Liver (tissue), 8 donors: ENCODE measurements at regions not wholly inside any gene's neighbourhood (a gene's known extent, or its start where the extent isn't known, plus 50 kb on each side); places are given as distances from the start of the nearest gene placed in this dataset.

ENCODE experiments used
- DNase-seq: peaks from one replicate; pipeline ENCODE4 v3.0.0-alpha.2; 2017; ENCODE audit warnings: low spot score
- H3K27ac ChIP-seq, 2 donors: one replicate each; pipeline ENCODE4 v1.7.0; 2013; ENCODE audit warnings: inconsistent platforms in 2 of 2, low read length in 2 of 2, control low read depth in 1 of 2, low read depth in 1 of 2, mild to moderate bottlenecking in 1 of 2
- H3K27me3 ChIP-seq, 4 donors: one replicate each; pipeline versions ENCODE4 v1.6.1 to v1.7.0; 2013; ENCODE audit warnings: low read length in 3 of 4, inconsistent platforms in 1 of 4, mild to moderate bottlenecking in 1 of 4, moderate library complexity in 1 of 4; ENCODE audit not compliant: control insufficient read depth in 4 of 4, insufficient read depth in 4 of 4
- H3K36me3 ChIP-seq, 4 donors: one replicate each; pipeline versions ENCODE4 v1.6.1 to v1.7.0; 2013; ENCODE audit warnings: low read length in 3 of 4, mild to moderate bottlenecking in 3 of 4, low read depth in 1 of 4, moderate library complexity in 1 of 4; ENCODE audit not compliant: control insufficient read depth in 4 of 4, insufficient read depth in 3 of 4
- H3K4me1 ChIP-seq, 4 donors: one replicate each; pipeline versions ENCODE4 v1.6.1 to v1.7.0; 2013; ENCODE audit warnings: low read length in 3 of 4, mild to moderate bottlenecking in 3 of 4, moderate library complexity in 1 of 4; ENCODE audit not compliant: control insufficient read depth in 4 of 4, insufficient read depth in 4 of 4
- H3K4me3 ChIP-seq, 3 donors: one replicate each; pipeline versions ENCODE4 v1.6.1 to v1.7.0; 2013; ENCODE audit warnings: low read length in 3 of 3, control low read depth in 1 of 3, low read depth in 1 of 3, mild to moderate bottlenecking in 1 of 3
- H3K9ac ChIP-seq, 2 donors: one replicate each; pipeline ENCODE4 v1.7.0; 2013; ENCODE audit warnings: low read length in 2 of 2, mild to moderate bottlenecking in 2 of 2, moderate library complexity in 2 of 2, control low read depth in 1 of 2, low read depth in 1 of 2
- H3K9me3 ChIP-seq, 4 donors: one replicate each; pipeline versions ENCODE4 v1.6.1 to v1.7.0; 2013; ENCODE audit warnings: low read length in 3 of 4; ENCODE audit not compliant: control insufficient read depth in 4 of 4
- ATF3 ChIP-seq: IDR thresholded peaks from 2 replicates; pipeline ENCODE4 v1.6.1; 2016; ENCODE audit warnings: antibody characterized with exemption
- CTCF ChIP-seq: fragments of 150-350 bp; IDR thresholded peaks from 2 replicates; pipeline ENCODE4 v1.5.1; 2017; ENCODE audit warnings: improper control_type of control experiment, low read depth, low read length; ENCODE audit not compliant: missing input control
- EGR1 ChIP-seq, 2 donors: IDR thresholded peaks; 2 replicates each; pipeline ENCODE4 v1.6.1; 2016 to 2018; ENCODE audit warnings: antibody characterized with exemption in 2 of 2, low read depth in 2 of 2
- FOXA1 ChIP-seq: IDR thresholded peaks from 2 replicates; pipeline ENCODE4 v1.6.1; 2016; ENCODE audit warnings: antibody characterized with exemption
- FOXA2 ChIP-seq: IDR thresholded peaks from 2 replicates; pipeline ENCODE4 v1.6.1; 2016; ENCODE audit warnings: antibody characterized with exemption
- GABPA ChIP-seq, 2 donors: IDR thresholded peaks in 1 of 2; conservative IDR thresholded peaks in 1 of 2; 2 replicates each; pipeline ENCODE4 v1.6.1; 2016; ENCODE audit warnings: antibody characterized with exemption in 2 of 2, mild to moderate bottlenecking in 1 of 2, moderate library complexity in 1 of 2
- HNF4A ChIP-seq, 2 donors: conservative IDR thresholded peaks; 2 replicates each; pipeline ENCODE4 v1.6.1; 2016; ENCODE audit warnings: antibody characterized with exemption in 2 of 2, mild to moderate bottlenecking in 2 of 2
- HNF4G ChIP-seq: IDR thresholded peaks from 2 replicates; pipeline ENCODE4 v1.6.1; 2016; ENCODE audit warnings: antibody characterized with exemption
- JUND ChIP-seq, 2 donors: IDR thresholded peaks; 2 replicates each; pipeline ENCODE4 v1.6.1; 2016; ENCODE audit warnings: antibody characterized with exemption in 2 of 2
- MAX ChIP-seq: IDR thresholded peaks from 2 replicates; pipeline ENCODE4 v1.6.1; 2016; ENCODE audit warnings: antibody characterized with exemption
- NR2F2 ChIP-seq: IDR thresholded peaks from 2 replicates; pipeline ENCODE4 v1.6.1; 2016; ENCODE audit warnings: antibody characterized with exemption
- RAD21 ChIP-seq, 2 donors: IDR thresholded peaks; 2 replicates each; pipeline ENCODE4 v1.6.1; 2016; ENCODE audit warnings: antibody characterized with exemption in 2 of 2, mild to moderate bottlenecking in 2 of 2
- RXRA ChIP-seq, 2 donors: IDR thresholded peaks; 2 replicates each; pipeline ENCODE4 v1.6.1; 2017 to 2018; ENCODE audit warnings: antibody characterized with exemption in 2 of 2, mild to moderate bottlenecking in 1 of 2
- SP1 ChIP-seq: IDR thresholded peaks from 2 replicates; pipeline ENCODE4 v1.6.1; 2018; ENCODE audit warnings: antibody characterized with exemption, mild to moderate bottlenecking
- TAF1 ChIP-seq: conservative IDR thresholded peaks from 2 replicates; pipeline ENCODE4 v1.6.1; 2016; ENCODE audit warnings: antibody characterized with exemption, mild to moderate bottlenecking
- YY1 ChIP-seq: IDR thresholded peaks from 2 replicates; pipeline ENCODE4 v1.6.1; 2016; ENCODE audit warnings: antibody characterized with exemption, mild to moderate bottlenecking
- WGBS: extraction: QIAGEN DNeasy Blood & Tissue Kit; methylation state at CpG from one replicate; pipeline ENCODE4 v1.1.7; 2013; 5-methylcytosine and 5-hydroxymethylcytosine counted together
- TF ChIP-seq, protein P1 (sequence below): IDR thresholded peaks from 2 replicates; pipeline ENCODE4 v1.6.1; 2016; ENCODE audit warnings: antibody characterized with exemption, mild to moderate bottlenecking
- TF ChIP-seq, protein P2 (sequence below): IDR thresholded peaks from 2 replicates; pipeline ENCODE4 v1.6.1; 2016; ENCODE audit warnings: antibody characterized with exemption
- donor health status: healthy.
- donor health status: healthy.
- donor health status: healthy.
- donor health status: healthy.
- donor health status: healthy.

DNA sequence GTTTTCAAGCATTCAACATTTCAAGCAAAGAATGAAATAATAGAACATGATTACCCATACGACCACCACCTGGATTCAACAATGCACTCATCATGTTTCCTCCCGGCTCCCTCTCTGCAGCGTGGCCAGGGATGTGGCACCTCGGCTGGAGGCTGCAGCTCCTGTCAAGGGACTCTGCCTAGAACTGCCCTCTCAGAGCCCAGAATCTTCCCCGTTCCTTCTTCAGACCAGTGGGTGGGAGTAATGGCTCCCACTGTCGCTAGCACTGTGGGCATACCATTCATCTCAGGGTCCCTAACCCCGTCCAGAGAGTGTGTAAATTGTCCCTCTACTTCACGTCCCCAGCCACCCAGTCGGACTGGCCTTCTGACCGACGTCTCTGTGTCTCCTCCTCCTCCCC, 118.6 kb upstream of the COL5A1 start (continued):
- no peak for TF ChIP-seq CTCF
- no peak for TF ChIP-seq GABPA (IDR thresholded peaks at IDR 0.05 in 1 of 2, conservative IDR thresholded peaks at IDR 0.05 in 1 of 2)
- no peak for TF ChIP-seq HNF4A (conservative IDR thresholded peaks at IDR 0.05)
- TF ChIP-seq SP1 = no peak
- TF ChIP-seq YY1 = no peak
- no peak for TF ChIP-seq RXRA (IDR thresholded peaks at IDR 0.05)
- TF ChIP-seq MAX = no peak

GRCh38 chr9:134525070-134525815, 116.4 kb upstream of the COL5A1 start:
- no peaks in the 10 kb centered on the region for H3K36me3 ChIP-seq
- no peak overlapping the region for H3K27ac ChIP-seq
- peaks cover 0 to 2% (median under 1%) of the 10 kb centered on the region in 4 donors for H3K9me3 ChIP-seq
- no peak for DNase-seq
- TF ChIP-seq GABPA (IDR thresholded peaks at IDR 0.05 in 1 of 2, conservative IDR thresholded peaks at IDR 0.05 in 1 of 2) (no peak), NR2F2 (no peak), HNF4A (conservative IDR thresholded peaks at IDR 0.05) (no peak), CTCF (no peak), RXRA (IDR thresholded peaks at IDR 0.05) (no peak), EGR1 (IDR thresholded peaks at IDR 0.05; ENCODE audit: low read depth in 2 of 2) (no peak), JUND (IDR thresholded peaks at IDR 0.05) (no peak), YY1 (no peak), RAD21 (IDR thresholded peaks at IDR 0.05) (no peak), SP1 (no peak), ATF3 (no peak), HNF4G (no peak), TAF1 (no peak), MAX (no peak), FOXA1 (no peak), FOXA2 (no peak)
- TF ChIP-seq, protein P1, sequence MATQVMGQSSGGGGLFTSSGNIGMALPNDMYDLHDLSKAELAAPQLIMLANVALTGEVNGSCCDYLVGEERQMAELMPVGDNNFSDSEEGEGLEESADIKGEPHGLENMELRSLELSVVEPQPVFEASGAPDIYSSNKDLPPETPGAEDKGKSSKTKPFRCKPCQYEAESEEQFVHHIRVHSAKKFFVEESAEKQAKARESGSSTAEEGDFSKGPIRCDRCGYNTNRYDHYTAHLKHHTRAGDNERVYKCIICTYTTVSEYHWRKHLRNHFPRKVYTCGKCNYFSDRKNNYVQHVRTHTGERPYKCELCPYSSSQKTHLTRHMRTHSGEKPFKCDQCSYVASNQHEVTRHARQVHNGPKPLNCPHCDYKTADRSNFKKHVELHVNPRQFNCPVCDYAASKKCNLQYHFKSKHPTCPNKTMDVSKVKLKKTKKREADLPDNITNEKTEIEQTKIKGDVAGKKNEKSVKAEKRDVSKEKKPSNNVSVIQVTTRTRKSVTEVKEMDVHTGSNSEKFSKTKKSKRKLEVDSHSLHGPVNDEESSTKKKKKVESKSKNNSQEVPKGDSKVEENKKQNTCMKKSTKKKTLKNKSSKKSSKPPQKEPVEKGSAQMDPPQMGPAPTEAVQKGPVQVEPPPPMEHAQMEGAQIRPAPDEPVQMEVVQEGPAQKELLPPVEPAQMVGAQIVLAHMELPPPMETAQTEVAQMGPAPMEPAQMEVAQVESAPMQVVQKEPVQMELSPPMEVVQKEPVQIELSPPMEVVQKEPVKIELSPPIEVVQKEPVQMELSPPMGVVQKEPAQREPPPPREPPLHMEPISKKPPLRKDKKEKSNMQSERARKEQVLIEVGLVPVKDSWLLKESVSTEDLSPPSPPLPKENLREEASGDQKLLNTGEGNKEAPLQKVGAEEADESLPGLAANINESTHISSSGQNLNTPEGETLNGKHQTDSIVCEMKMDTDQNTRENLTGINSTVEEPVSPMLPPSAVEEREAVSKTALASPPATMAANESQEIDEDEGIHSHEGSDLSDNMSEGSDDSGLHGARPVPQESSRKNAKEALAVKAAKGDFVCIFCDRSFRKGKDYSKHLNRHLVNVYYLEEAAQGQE = no peak
- TF ChIP-seq, protein P2, sequence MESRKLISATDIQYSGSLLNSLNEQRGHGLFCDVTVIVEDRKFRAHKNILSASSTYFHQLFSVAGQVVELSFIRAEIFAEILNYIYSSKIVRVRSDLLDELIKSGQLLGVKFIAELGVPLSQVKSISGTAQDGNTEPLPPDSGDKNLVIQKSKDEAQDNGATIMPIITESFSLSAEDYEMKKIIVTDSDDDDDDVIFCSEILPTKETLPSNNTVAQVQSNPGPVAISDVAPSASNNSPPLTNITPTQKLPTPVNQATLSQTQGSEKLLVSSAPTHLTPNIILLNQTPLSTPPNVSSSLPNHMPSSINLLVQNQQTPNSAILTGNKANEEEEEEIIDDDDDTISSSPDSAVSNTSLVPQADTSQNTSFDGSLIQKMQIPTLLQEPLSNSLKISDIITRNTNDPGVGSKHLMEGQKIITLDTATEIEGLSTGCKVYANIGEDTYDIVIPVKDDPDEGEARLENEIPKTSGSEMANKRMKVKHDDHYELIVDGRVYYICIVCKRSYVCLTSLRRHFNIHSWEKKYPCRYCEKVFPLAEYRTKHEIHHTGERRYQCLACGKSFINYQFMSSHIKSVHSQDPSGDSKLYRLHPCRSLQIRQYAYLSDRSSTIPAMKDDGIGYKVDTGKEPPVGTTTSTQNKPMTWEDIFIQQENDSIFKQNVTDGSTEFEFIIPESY = no peak
- H3K9ac ChIP-seq = no peak overlapping the region
- H3K4me1 ChIP-seq = no peaks in the 10 kb centered on the region
- H3K27me3 ChIP-seq = no peaks in the 10 kb centered on the region
- 85% methylated on average over 26 of the region's 26 CpGs for WGBS
- H3K4me3 ChIP-seq = no peak overlapping the region
